AG04450 (cell line): ENCODE measurements at regions not wholly inside any gene's neighbourhood (a gene's known extent, or its start where the extent isn't known, plus 50 kb on each side); places are given as distances from the start of the nearest gene placed in this dataset.

ENCODE experiments used
- CTCF ChIA-PET: fragments of 300-600, 350-600 bp; formaldehyde crosslinking; extraction: SDS; loops from one replicate; lab custom pipeline; 2022; ENCODE audit warnings: antibody characterized with exemption, inconsistent platforms; lab: Charles Lee
- POLR2A ChIA-PET: fragments of 350-600 bp; formaldehyde crosslinking; extraction: SDS; loops from one replicate; lab custom pipeline; 2021; ENCODE audit warnings: antibody characterized with exemption, inconsistent platforms; lab: Yijun Ruan, JAX
- DNase-seq: peaks from one replicate; pipeline ENCODE4 v3.0.0-alpha.2; 2011; ENCODE audit warnings: low read depth, low spot score
- H3K27ac ChIP-seq: one replicate; pipeline ENCODE4 v1.5.1; 2012; ENCODE audit warnings: low read depth, low read length, control low read depth
- H3K27me3 ChIP-seq: one replicate; pipeline ENCODE4 v1.6.0; 2012; ENCODE audit warnings: low read length; ENCODE audit not compliant: control insufficient read depth, insufficient read depth
- H3K4me3 ChIP-seq: 2 replicates; pipeline ENCODE4 v1.5.1; 2011; ENCODE audit warnings: mild to moderate bottlenecking, low read depth, low read length, control low read depth
- H3K9me3 ChIP-seq: 2 replicates; pipeline ENCODE4 v1.5.1; 2012; ENCODE audit warnings: low read length; ENCODE audit not compliant: control insufficient read depth, insufficient read depth
- CTCF ChIP-seq: IDR thresholded peaks from 2 replicates; pipeline ENCODE4 v1.5.1; 2011; ENCODE audit warnings: low read depth, low read length, control low read depth, inconsistent platforms

- DNase-seq = no peak
- no peak for TF ChIP-seq CTCF
- POLR2A ChIA-PET = no interaction called here
Measured at GRCh38 chr15:98121536-98121935, 161.0 kb downstream of the ARRDC4 start.

GRCh38 chr15:98121957-98122356 is 161.5 kb downstream of the ARRDC4 start:
- ChIA-PET POLR2A (no interaction called here), CTCF (no interaction called here)
- no peak for TF ChIP-seq CTCF
- Histone ChIP-seq H3K27ac (no peak overlapping the region), H3K4me3 (no peak overlapping the region), H3K9me3 (peaks cover 40% of the 10 kb centered on the region), H3K27me3 (no peaks in the 10 kb centered on the region)
- no peak for DNase-seq

More at GRCh38 chr15:98121536-98121935, 161.0 kb downstream of the ARRDC4 start:
- Histone ChIP-seq H3K27me3 (no peaks in the 10 kb centered on the region), H3K9me3 (peaks cover 40% of the 10 kb centered on the region), H3K4me3 (no peak overlapping the region), H3K27ac (no peak overlapping the region)
- CTCF ChIA-PET = no interaction called here

GRCh38 chr15:98123297-98123696 is 162.8 kb downstream of the ARRDC4 start:
- no peaks in the 10 kb centered on the region for H3K27me3 ChIP-seq
- CTCF ChIA-PET = no interaction called here
- no peak overlapping the region for H3K4me3 ChIP-seq
- H3K27ac ChIP-seq = no peak overlapping the region
- peaks cover 44% of the 10 kb centered on the region for H3K9me3 ChIP-seq
- no peak for DNase-seq
- POLR2A ChIA-PET = no interaction called here
- no peak for TF ChIP-seq CTCF

GRCh38 chr15:98123834-98124233 is 163.3 kb downstream of the ARRDC4 start:
- no peak overlapping the region for H3K27ac ChIP-seq
- no peak for TF ChIP-seq CTCF
- DNase-seq = no peak
- CTCF ChIA-PET = no interaction called here
- peaks cover 39% of the 10 kb centered on the region for H3K9me3 ChIP-seq
- no peaks in the 10 kb centered on the region for H3K27me3 ChIP-seq
- POLR2A ChIA-PET = no interaction called here
- H3K4me3 ChIP-seq = no peak overlapping the region

GRCh38 chr15:98124581-98124980 is 164.1 kb downstream of the ARRDC4 start:
- Histone ChIP-seq H3K27me3 (no peaks in the 10 kb centered on the region), H3K9me3 (peaks cover 38% of the 10 kb centered on the region), H3K4me3 (no peak overlapping the region), H3K27ac (no peak overlapping the region)
- no peak for DNase-seq
- POLR2A ChIA-PET = no interaction called here
- CTCF ChIA-PET = no interaction called here
- no peak for TF ChIP-seq CTCF
